Hepatocyte (in vitro differentiated cells): ENCODE measurements at regions not wholly inside any gene's neighbourhood (a gene's known extent, or its start where the extent isn't known, plus 50 kb on each side); places are given as distances from the start of the nearest gene placed in this dataset.
A peak's percentile ranks its signal among the peaks of the same experiment; 100 is the strongest.

ENCODE experiments used
- DNase-seq: peaks from one replicate; pipeline ENCODE4 v3.0.0-alpha.2; 2016; ENCODE audit warnings: low spot score
- H2AFZ ChIP-seq: fragments of 200-600 bp; sonication (generic); 2 replicates; pipeline ENCODE4 v1.6.0; 2016; ENCODE audit warnings: antibody characterized with exemption, mild to moderate bottlenecking
- H3K27ac ChIP-seq: fragments of 200-600 bp; sonication (generic); 2 replicates; pipeline ENCODE4 v1.5.1; 2016; ENCODE audit warnings: mild to moderate bottlenecking
- H3K27me3 ChIP-seq: fragments of 200-600 bp; sonication (generic); 2 replicates; pipeline ENCODE4 v1.6.1; 2016
- H3K36me3 ChIP-seq: fragments of 200-600 bp; sonication (generic); replicated peaks from 2 replicates; pipeline ENCODE4 v1.5.1; 2016; ENCODE audit warnings: low read depth; ENCODE audit not compliant: insufficient read depth
- H3K4me1 ChIP-seq: fragments of 200-600 bp; sonication (generic); 2 replicates; pipeline ENCODE4 v1.5.1; 2016; ENCODE audit warnings: mild to moderate bottlenecking, moderate library complexity; ENCODE audit not compliant: insufficient read depth
- H3K4me2 ChIP-seq: fragments of 200-600 bp; sonication (generic); 2 replicates; pipeline ENCODE4 v1.6.0; 2016
- H3K4me3 ChIP-seq: fragments of 200-600 bp; sonication (generic); 2 replicates; pipeline ENCODE4 v1.5.1; 2016; ENCODE audit warnings: mild to moderate bottlenecking
- H3K79me2 ChIP-seq: fragments of 200-600 bp; sonication (generic); 2 replicates; pipeline ENCODE4 v1.6.0; 2017; ENCODE audit warnings: mild to moderate bottlenecking
- H3K9me2 ChIP-seq: fragments of 200-600 bp; sonication (generic); replicated peaks from 2 replicates; pipeline ENCODE4 v1.6.0; 2017; ENCODE audit warnings: mild to moderate bottlenecking; ENCODE audit not compliant: insufficient read depth
- H3K9me3 ChIP-seq: fragments of 200-600 bp; sonication (generic); 2 replicates; pipeline ENCODE4 v1.5.1; 2016; ENCODE audit warnings: low read depth, mild to moderate bottlenecking
- H4K20me1 ChIP-seq: fragments of 200-600 bp; sonication (generic); 2 replicates; pipeline ENCODE4 v1.6.0; 2016; ENCODE audit warnings: mild to moderate bottlenecking; ENCODE audit not compliant: insufficient read depth, poor library complexity, severe bottlenecking
- CTCF ChIP-seq: fragments of 200-600 bp; sonication (generic); IDR thresholded peaks from 2 replicates; pipeline ENCODE4 v1.5.1; 2016; ENCODE audit warnings: antibody characterized with exemption, mild to moderate bottlenecking; ENCODE audit not compliant: poor library complexity
- EZH2 ChIP-seq: fragments of 200-600 bp; sonication (generic); IDR thresholded peaks from 2 replicates; pipeline ENCODE4 v1.6.1; 2016; ENCODE audit warnings: antibody characterized with exemption, mild to moderate bottlenecking, borderline replicate concordance
- EZH2phosphoT487 ChIP-seq: fragments of 200-600 bp; sonication (generic); IDR thresholded peaks from one replicate; pipeline ENCODE4 v1.6.1; 2018; ENCODE audit warnings: antibody characterized with exemption, mild to moderate bottlenecking, low read depth, moderate library complexity; ENCODE audit not compliant: unreplicated experiment, severe bottlenecking
- WGBS: methylation state at CpG from one replicate; pipeline ENCODE4 v1.1.6; 2016; ENCODE audit warnings: low lambda C conversion rate; ENCODE audit errors: missing lambda C conversion rate; 5-methylcytosine and 5-hydroxymethylcytosine counted together

GRCh38 chr6:33897189-33897780 is 93.5 kb upstream of the MLN start:
- H3K27me3 ChIP-seq, result no peaks in the 10 kb centered on the region
- DNase-seq, result peak; percentile 37
- no peak overlapping the region for H3K4me3 ChIP-seq
- H3K9me3 ChIP-seq, result no peaks in the 10 kb centered on the region
- no peak overlapping the region for H2AFZ ChIP-seq
- TF ChIP-seq EZH2phosphoT487 (no peak), EZH2 (no peak), CTCF (no peak)
- H3K9me2 ChIP-seq, result no peaks in the 10 kb centered on the region
- H4K20me1 ChIP-seq, result no peaks in the 10 kb centered on the region
- no peak overlapping the region for H3K27ac ChIP-seq
- peaks cover 16% of the 10 kb centered on the region for H3K4me1 ChIP-seq
- H3K4me2 ChIP-seq, result no peak overlapping the region
- 63% methylated on average over 2 of the region's 2 CpGs for WGBS
- no peaks in the 10 kb centered on the region for H3K79me2 ChIP-seq
- no peaks in the 10 kb centered on the region for H3K36me3 ChIP-seq

GRCh38 chr6:33896391-33897188 is 92.8 kb upstream of the MLN start:
- no peak overlapping the region for H3K27ac ChIP-seq

GRCh38 chr6:33895988-33896387 is 92.2 kb upstream of the MLN start:
- no peaks in the 10 kb centered on the region for H3K79me2 ChIP-seq
- WGBS, result 93% methylated on average over 2 of the region's 2 CpGs

More at GRCh38 chr6:33896391-33897188, 92.8 kb upstream of the MLN start:
- H3K27me3 ChIP-seq, result peaks cover under 1% of the 10 kb centered on the region
- H4K20me1 ChIP-seq, result no peaks in the 10 kb centered on the region
- no peak overlapping the region for H3K4me2 ChIP-seq
- no peak overlapping the region for H2AFZ ChIP-seq
- H3K4me1 ChIP-seq, result peaks cover 16% of the 10 kb centered on the region
- TF ChIP-seq EZH2phosphoT487 (no peak), CTCF (no peak), EZH2 (no peak)
- no peaks in the 10 kb centered on the region for H3K79me2 ChIP-seq
- 67% methylated on average over 16 of the region's 16 CpGs for WGBS
- H3K9me2 ChIP-seq, result no peaks in the 10 kb centered on the region
- no peak overlapping the region for H3K4me3 ChIP-seq
- no peaks in the 10 kb centered on the region for H3K36me3 ChIP-seq
- no peak for DNase-seq
- no peaks in the 10 kb centered on the region for H3K9me3 ChIP-seq

More at GRCh38 chr6:33895988-33896387, 92.2 kb upstream of the MLN start:
- TF ChIP-seq EZH2phosphoT487 (no peak), CTCF (no peak), EZH2 (no peak)
- Histone ChIP-seq H3K4me3 (no peak overlapping the region), H3K27me3 (peaks cover 7% of the 10 kb centered on the region), H3K9me3 (no peaks in the 10 kb centered on the region), H2AFZ (no peak overlapping the region), H3K27ac (no peak overlapping the region), H3K36me3 (no peaks in the 10 kb centered on the region), H4K20me1 (no peaks in the 10 kb centered on the region), H3K9me2 (no peaks in the 10 kb centered on the region), H3K4me2 (no peak overlapping the region), H3K4me1 (peaks cover 19% of the 10 kb centered on the region)
- DNase-seq, result no peak
